SK-N-SH treated with all-trans-retinoic acid at 6 μM for 48 hours (cell line): ENCODE measurements at regions not wholly inside any gene's neighbourhood (a gene's known extent, or its start where the extent isn't known, plus 50 kb on each side); places are given as distances from the start of the nearest gene placed in this dataset.

ENCODE experiments used
- ATAC-seq: fragments of 200-7000 bp; cut with Tn5 transposase; 3 replicates; pipeline ENCODE4 v1.9.1; 2020; ENCODE audit warnings: mild to moderate bottlenecking, moderate library complexity
- ARNTL ChIP-seq: fragments of 450-650 bp; formaldehyde crosslinking; IDR thresholded peaks from 2 replicates; pipeline ENCODE4 v1.5.0; 2020; ENCODE audit warnings: low read depth, mild to moderate bottlenecking, moderate library complexity, borderline replicate concordance
- BACH2 ChIP-seq: fragments of 250-450 bp; sonication (Bioruptor Pico); IDR thresholded peaks from 2 replicates; pipeline ENCODE4 v1.9.0; 2021; ENCODE audit warnings: mild to moderate bottlenecking, borderline replicate concordance
- CREB5 ChIP-seq: fragments of 250-450 bp; sonication (Bioruptor Pico); IDR thresholded peaks from 2 replicates; pipeline ENCODE4 v1.5.1; 2020; ENCODE audit warnings: low read depth, mild to moderate bottlenecking, moderate library complexity
- CSDC2 ChIP-seq: fragments of 250-450 bp; sonication (Bioruptor Pico); IDR thresholded peaks from 2 replicates; pipeline ENCODE4 v1.5.0; 2020; ENCODE audit warnings: mild to moderate bottlenecking, moderate library complexity
- CSRNP3 ChIP-seq: fragments of 250-450 bp; sonication (Bioruptor Pico); IDR thresholded peaks from 2 replicates; pipeline ENCODE4 v1.5.1; 2021; ENCODE audit warnings: mild to moderate bottlenecking, moderate library complexity
- ESRRG ChIP-seq: fragments of 250-450 bp; sonication (Bioruptor Pico); IDR thresholded peaks from 2 replicates; pipeline ENCODE4 v1.6.1; 2021; ENCODE audit warnings: mild to moderate bottlenecking
- GLIS3 ChIP-seq: fragments of 250-450 bp; sonication (Bioruptor Pico); IDR thresholded peaks from 2 replicates; pipeline ENCODE4 v1.5.0; 2020; ENCODE audit warnings: mild to moderate bottlenecking, moderate library complexity
- ISL1 ChIP-seq: fragments of 250-450 bp; sonication (Bioruptor Pico); IDR thresholded peaks from 2 replicates; pipeline ENCODE4 v2.1.2; 2022; ENCODE audit warnings: mild to moderate bottlenecking, moderate library complexity
- PATZ1 ChIP-seq: fragments of 250-450 bp; sonication (Bioruptor Pico); IDR thresholded peaks from 2 replicates; pipeline ENCODE4 v1.8.0; 2020; ENCODE audit warnings: mild to moderate bottlenecking, moderate library complexity, borderline replicate concordance
- POU6F1 ChIP-seq: fragments of 250-450 bp; sonication (Bioruptor Pico); IDR thresholded peaks from 2 replicates; pipeline ENCODE4 v1.8.0; 2021; ENCODE audit warnings: low read depth, mild to moderate bottlenecking, moderate library complexity, borderline replicate concordance
- RARB ChIP-seq: fragments of 250-450 bp; sonication (Bioruptor Pico); IDR thresholded peaks from 2 replicates; pipeline ENCODE4 v1.8.0; 2021; ENCODE audit warnings: mild to moderate bottlenecking, moderate library complexity
- SNAI2 ChIP-seq: fragments of 250-450 bp; sonication (Bioruptor Pico); IDR thresholded peaks from 2 replicates; pipeline ENCODE4 v1.5.0; 2020; ENCODE audit warnings: mild to moderate bottlenecking, moderate library complexity
- TCF4 ChIP-seq: fragments of 250-450 bp; sonication (Bioruptor Pico); IDR thresholded peaks from 2 replicates; pipeline ENCODE4 v1.8.0; 2021; ENCODE audit warnings: mild to moderate bottlenecking, moderate library complexity, borderline replicate concordance
- TOX ChIP-seq: fragments of 250-450 bp; sonication (Bioruptor Pico); IDR thresholded peaks from 2 replicates; pipeline ENCODE4 v1.8.0; 2021; ENCODE audit warnings: mild to moderate bottlenecking, moderate library complexity, borderline replicate concordance
- TSHZ2 ChIP-seq: fragments of 250-450 bp; sonication (Bioruptor Pico); IDR thresholded peaks from 2 replicates; pipeline ENCODE4 v1.5.0; 2020; ENCODE audit warnings: mild to moderate bottlenecking, moderate library complexity
- ZC3H10 ChIP-seq: fragments of 250-450 bp; sonication (Bioruptor Pico); IDR thresholded peaks from 2 replicates; pipeline ENCODE4 v1.5.1; 2021; ENCODE audit warnings: mild to moderate bottlenecking, moderate library complexity
- ZFP3 ChIP-seq: fragments of 250-450 bp; sonication (Bioruptor Pico); IDR thresholded peaks from 2 replicates; pipeline ENCODE4 v1.5.0; 2020; ENCODE audit warnings: mild to moderate bottlenecking, moderate library complexity
- ZFP30 ChIP-seq: fragments of 450-650 bp; formaldehyde crosslinking; IDR thresholded peaks from 2 replicates; pipeline ENCODE4 v1.5.0; 2022; ENCODE audit warnings: mild to moderate bottlenecking, moderate library complexity
- ZNF565 ChIP-seq: fragments of 450-650 bp; formaldehyde crosslinking; conservative IDR thresholded peaks from 2 replicates; pipeline ENCODE4 v1.5.0; 2020; ENCODE audit warnings: low read depth, mild to moderate bottlenecking, moderate library complexity
- ZNF8 ChIP-seq: fragments of 450-650 bp; formaldehyde crosslinking; IDR thresholded peaks from 2 replicates; pipeline ENCODE4 v1.5.0; 2020; ENCODE audit warnings: mild to moderate bottlenecking, moderate library complexity

- no peak for TF ChIP-seq CSRNP3 (CRISPR knock-in tag)
- no peak for TF ChIP-seq ARNTL (CRISPR knock-in tag)
- TF ChIP-seq, all 23 proteins: peak for 0
Measured at GRCh38 chr6:140844167-140844566, 1288.6 kb upstream of the GJE1 start (continued).

GRCh38 chr6:140833408-140833807, 1299.3 kb upstream of the GJE1 start:
- TF ChIP-seq ZFP3 (CRISPR knock-in tag) (no peak), ZNF8 (CRISPR knock-in tag) (no peak)
- no peak for ATAC-seq

- no peak for TF ChIP-seq ZNF8 (CRISPR knock-in tag)
- no peak for TF ChIP-seq ESRRG (CRISPR knock-in tag)
- no peak for TF ChIP-seq ZFP3 (CRISPR knock-in tag)
- TF ChIP-seq CREB5 (CRISPR knock-in tag), result no peak
- TF ChIP-seq TCF4 (CRISPR knock-in tag), result no peak
- no peak for TF ChIP-seq ISL1 (CRISPR knock-in tag)
- no peak for TF ChIP-seq TOX (CRISPR knock-in tag)
- no peak for TF ChIP-seq CSDC2 (CRISPR knock-in tag)
- no peak for TF ChIP-seq PATZ1 (CRISPR knock-in tag)
- TF ChIP-seq BACH2 (CRISPR knock-in tag), result no peak
- TF ChIP-seq RARB (CRISPR knock-in tag), result no peak
- no peak for ATAC-seq
Measured at GRCh38 chr6:140830666-140831065, 1302.1 kb upstream of the GJE1 start.

GRCh38 chr6:140828856-140829255, 1303.9 kb upstream of the GJE1 start:
- TF ChIP-seq ARNTL (CRISPR knock-in tag), result no peak
- TF ChIP-seq TOX (CRISPR knock-in tag), result peak; percentile 26; the same call in 1 of the 2 replicates
- no peak for TF ChIP-seq ESRRG (CRISPR knock-in tag)
- no peak for TF ChIP-seq CSDC2 (CRISPR knock-in tag)
- TF ChIP-seq GLIS3 (CRISPR knock-in tag), result no peak
- no peak for TF ChIP-seq RARB (CRISPR knock-in tag)
- TF ChIP-seq ZFP30 (CRISPR knock-in tag), result no peak
- no peak for TF ChIP-seq CREB5 (CRISPR knock-in tag)
- peak; percentile 89 for TF ChIP-seq ZC3H10 (CRISPR knock-in tag)
- TF ChIP-seq SNAI2 (CRISPR knock-in tag), result no peak
- ATAC-seq, result peak; percentile 85

- ATAC-seq, result no peak
- TF ChIP-seq POU6F1 (no peak), PATZ1 (CRISPR knock-in tag) (no peak), SNAI2 (CRISPR knock-in tag) (no peak), RARB (CRISPR knock-in tag) (no peak), ESRRG (CRISPR knock-in tag) (no peak), ZNF565 (CRISPR knock-in tag) (no peak), ZC3H10 (CRISPR knock-in tag) (no peak), ZNF8 (CRISPR knock-in tag) (no peak), GLIS3 (CRISPR knock-in tag) (no peak), CSDC2 (CRISPR knock-in tag) (no peak), TSHZ2 (CRISPR knock-in tag) (no peak)
Measured at GRCh38 chr6:140827593-140827992, 1305.1 kb upstream of the GJE1 start.
